Hepatocyte (in vitro differentiated cells): ENCODE measurements at regions not wholly inside any gene's neighbourhood (a gene's known extent, or its start where the extent isn't known, plus 50 kb on each side); places are given as distances from the start of the nearest gene placed in this dataset.

ENCODE experiments used
- EZH2 ChIP-seq: fragments of 200-600 bp; sonication (generic); IDR thresholded peaks from 2 replicates; pipeline ENCODE4 v1.6.1; 2016; ENCODE audit warnings: antibody characterized with exemption, mild to moderate bottlenecking, borderline replicate concordance
- EZH2phosphoT487 ChIP-seq: fragments of 200-600 bp; sonication (generic); IDR thresholded peaks from one replicate; pipeline ENCODE4 v1.6.1; 2018; ENCODE audit warnings: antibody characterized with exemption, mild to moderate bottlenecking, low read depth, moderate library complexity; ENCODE audit not compliant: unreplicated experiment, severe bottlenecking
- TF ChIP-seq, protein P1 (sequence below): fragments of 200-600 bp; sonication (generic); IDR thresholded peaks from 2 replicates; pipeline ENCODE4 v1.5.1; 2016; ENCODE audit warnings: antibody characterized with exemption, mild to moderate bottlenecking; ENCODE audit not compliant: poor library complexity

DNA sequence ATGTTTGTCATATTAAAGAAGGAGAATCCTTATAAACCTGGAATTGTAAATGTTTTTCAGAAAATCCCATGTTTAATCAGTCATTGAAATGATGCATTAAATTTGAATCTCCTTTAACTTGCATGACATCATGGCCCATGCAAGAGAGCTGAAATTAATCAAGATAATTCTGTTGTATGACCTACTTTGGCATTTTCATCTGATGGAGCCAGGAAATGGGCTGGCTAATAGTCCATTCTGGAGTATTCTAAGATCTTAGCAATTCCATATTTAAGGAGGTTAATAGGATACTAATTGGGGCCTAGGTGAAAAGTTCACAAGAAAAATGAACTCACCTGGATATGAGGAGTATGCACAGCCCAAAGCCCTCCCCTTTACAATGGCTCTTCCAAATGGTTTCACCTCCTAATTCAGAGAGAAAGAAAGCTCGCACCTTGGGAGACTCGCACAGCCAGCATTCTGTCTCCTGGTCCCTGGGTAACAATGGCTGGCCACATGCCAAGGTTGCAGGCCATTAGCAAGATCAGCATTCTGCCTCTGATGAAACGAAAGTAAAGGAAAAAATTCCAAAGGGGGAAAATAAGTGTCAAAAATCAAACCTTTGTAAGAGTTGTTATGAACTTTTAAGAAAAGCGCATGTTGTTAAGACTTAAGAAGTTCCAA lies 786.4 kb downstream of the MCTP2 start:
- TF ChIP-seq, protein P1, sequence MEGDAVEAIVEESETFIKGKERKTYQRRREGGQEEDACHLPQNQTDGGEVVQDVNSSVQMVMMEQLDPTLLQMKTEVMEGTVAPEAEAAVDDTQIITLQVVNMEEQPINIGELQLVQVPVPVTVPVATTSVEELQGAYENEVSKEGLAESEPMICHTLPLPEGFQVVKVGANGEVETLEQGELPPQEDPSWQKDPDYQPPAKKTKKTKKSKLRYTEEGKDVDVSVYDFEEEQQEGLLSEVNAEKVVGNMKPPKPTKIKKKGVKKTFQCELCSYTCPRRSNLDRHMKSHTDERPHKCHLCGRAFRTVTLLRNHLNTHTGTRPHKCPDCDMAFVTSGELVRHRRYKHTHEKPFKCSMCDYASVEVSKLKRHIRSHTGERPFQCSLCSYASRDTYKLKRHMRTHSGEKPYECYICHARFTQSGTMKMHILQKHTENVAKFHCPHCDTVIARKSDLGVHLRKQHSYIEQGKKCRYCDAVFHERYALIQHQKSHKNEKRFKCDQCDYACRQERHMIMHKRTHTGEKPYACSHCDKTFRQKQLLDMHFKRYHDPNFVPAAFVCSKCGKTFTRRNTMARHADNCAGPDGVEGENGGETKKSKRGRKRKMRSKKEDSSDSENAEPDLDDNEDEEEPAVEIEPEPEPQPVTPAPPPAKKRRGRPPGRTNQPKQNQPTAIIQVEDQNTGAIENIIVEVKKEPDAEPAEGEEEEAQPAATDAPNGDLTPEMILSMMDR: no peak
- TF ChIP-seq EZH2phosphoT487 (no peak), EZH2 (no peak)
